Kidney glomerular epithelial cell (primary cell): ENCODE measurements at regions not wholly inside any gene's neighbourhood (a gene's known extent, or its start where the extent isn't known, plus 50 kb on each side); places are given as distances from the start of the nearest gene placed in this dataset.
"Not testable (repeated sequence)": the region's sequence is repeated elsewhere in the genome, so short reads cannot be mapped to it uniquely, and the experiment has no call there.

ENCODE experiments used
- DNase-seq: peaks from one replicate; lab custom pipeline; 2025; lab: John Stamatoyannopoulos, UW

- DNase-seq: no peak
These were observed 86.3 kb downstream of the GYPE start for GRCh38 chr4:143819029-143819428.

- DNase-seq: not testable (repeated sequence)
These were observed 87.5 kb downstream of the GYPE start for GRCh38 chr4:143817866-143818265.

GRCh38 chr4:143815375-143815774 lies 90.0 kb downstream of the GYPE start:
- DNase-seq: not testable (repeated sequence)

DNA sequence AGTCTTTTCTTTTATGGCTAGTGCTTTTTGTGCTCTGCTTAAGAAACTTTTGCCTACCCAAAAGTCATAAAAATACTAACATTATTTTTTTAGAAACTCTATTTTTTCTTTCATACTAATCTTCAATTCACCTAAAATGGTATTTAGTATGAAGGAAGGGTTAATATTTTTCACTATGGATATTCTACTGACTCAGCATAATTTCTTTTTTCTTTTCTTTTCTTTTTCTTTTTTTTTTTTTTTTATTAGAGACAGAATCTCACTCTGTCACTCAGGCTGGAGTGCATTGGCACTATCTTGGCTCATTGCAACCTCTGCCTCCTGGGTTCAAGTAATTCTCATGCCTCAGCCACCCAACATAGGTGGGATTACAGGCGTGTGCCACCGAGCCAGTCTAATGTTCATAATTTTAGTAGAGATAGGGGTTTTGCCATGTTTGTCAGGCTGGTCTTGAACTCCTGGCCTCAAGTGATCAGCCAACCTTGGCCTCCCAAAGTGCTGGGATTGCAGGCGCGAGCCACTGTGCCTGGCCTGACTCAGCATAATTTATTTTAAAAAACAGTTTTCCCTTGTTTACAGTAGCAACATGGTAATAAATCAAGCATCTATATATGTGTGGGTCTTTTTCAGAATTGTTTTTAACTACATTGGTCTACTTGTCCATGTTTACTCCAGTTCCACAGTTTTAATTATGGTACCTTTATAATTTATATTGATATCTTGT lies 91.8 kb downstream of the GYPE start:
- not testable (repeated sequence) for DNase-seq

DNA sequence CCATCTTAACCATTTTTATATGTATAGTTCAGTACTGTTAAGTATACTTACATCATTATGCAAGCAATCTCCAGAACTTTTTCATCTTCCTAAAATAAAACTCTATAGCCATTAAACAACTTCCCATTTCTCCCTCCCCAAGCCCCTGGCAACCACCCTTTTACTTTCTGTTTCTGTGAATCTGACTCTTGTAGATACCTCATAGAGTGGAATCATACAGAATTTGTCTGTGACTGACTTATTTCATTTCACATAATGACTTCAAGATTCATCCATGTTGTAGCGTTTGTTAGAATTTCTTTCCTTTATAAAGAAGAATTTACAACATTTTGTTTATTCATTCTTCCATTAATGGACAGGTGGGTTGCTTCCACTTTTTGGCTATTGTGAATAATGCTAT lies 91.2 kb upstream of the FREM3 start:
- not testable (repeated sequence) for DNase-seq

GRCh38 chr4:143790425-143790824 lies 90.0 kb upstream of the FREM3 start:
- DNase-seq: not testable (repeated sequence)

DNA sequence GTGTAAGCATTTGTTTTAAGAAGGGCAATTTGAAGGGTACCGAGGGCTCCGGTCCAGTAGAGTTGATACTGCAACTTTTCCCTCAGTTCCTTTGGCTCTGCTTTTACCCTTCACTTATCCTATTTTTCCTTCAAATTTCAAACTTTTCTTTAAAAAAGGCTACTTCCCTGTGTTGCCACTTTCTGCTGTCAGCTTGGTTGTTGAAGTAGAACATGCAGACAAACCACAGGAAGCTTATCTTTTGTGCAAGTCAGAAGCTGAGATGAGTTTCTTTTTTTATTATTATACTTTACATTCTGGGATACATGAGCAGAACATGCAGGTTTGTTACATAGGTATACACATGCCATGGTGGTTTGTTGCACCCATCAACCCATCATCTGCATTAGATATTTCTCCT lies 89.1 kb upstream of the FREM3 start:
- DNase-seq: not testable (repeated sequence)

DNA sequence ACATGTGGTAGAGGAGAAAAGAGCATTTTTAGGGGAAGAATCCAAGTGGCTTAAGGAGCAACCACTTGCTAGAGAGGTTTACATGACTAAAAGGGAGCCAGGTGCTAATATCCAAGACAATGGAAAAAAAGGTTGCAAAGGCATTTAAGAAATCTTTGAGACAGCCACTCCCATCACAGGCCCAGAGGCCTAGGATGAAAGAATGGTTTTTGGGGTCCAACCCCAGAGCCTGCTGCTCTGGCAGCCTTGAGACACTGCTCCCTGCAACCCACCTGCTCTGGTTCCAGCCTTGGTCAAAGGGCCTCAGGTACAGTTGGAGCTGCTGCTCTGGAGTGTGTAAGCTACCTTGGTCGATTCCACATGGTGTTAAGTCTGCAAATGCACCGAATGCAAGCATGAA lies 84.1 kb upstream of the FREM3 start:
- DNase-seq: no peak

GRCh38 chr4:143782521-143782920 lies 82.0 kb upstream of the FREM3 start:
- no peak for DNase-seq

GRCh38 chr4:143773998-143774895 lies 73.8 kb upstream of the FREM3 start:
- peak; percentile 67 for DNase-seq

GRCh38 chr4:143771269-143771668 lies 70.8 kb upstream of the FREM3 start:
- DNase-seq: no peak

- DNase-seq: no peak
These were observed 67.6 kb upstream of the FREM3 start for GRCh38 chr4:143768007-143768591.

- no peak for DNase-seq
These were observed 63.1 kb upstream of the FREM3 start for GRCh38 chr4:143763587-143763986.

GRCh38 chr4:143762511-143762910 lies 62.0 kb upstream of the FREM3 start:
- no peak for DNase-seq
